ENCODE measurements at regions not wholly inside any gene's neighbourhood (a gene's known extent, or its start where the extent isn't known, plus 50 kb on each side); places are given as distances from the start of the nearest gene placed in this dataset.

GRCh38 chr6:33914645-33915044 lies 110.8 kb upstream of the MLN start:
- 49 to 56% methylated on average over 8 of the region's 8 CpGs for WGBS, 2 donors
- Histone ChIP-seq H3K4me3 (no peak overlapping the region), H3K27me3 (no peaks in the 10 kb centered on the region), H3K36me3 (no peaks in the 10 kb centered on the region), H3K4me1 (no peaks in the 10 kb centered on the region), H3K27ac (no peak overlapping the region), H3K9me3 (no peaks in the 10 kb centered on the region)
- TF ChIP-seq POLR2A (IDR thresholded peaks at IDR 0.05) = no peak
- no peak for TF ChIP-seq CTCF (IDR thresholded peaks at IDR 0.05)
- TF ChIP-seq EP300 (IDR thresholded peaks at IDR 0.05) = no peak
- DNase-seq (ENCODE audit: low spot score in 2 of 2) = no peak

DNA sequence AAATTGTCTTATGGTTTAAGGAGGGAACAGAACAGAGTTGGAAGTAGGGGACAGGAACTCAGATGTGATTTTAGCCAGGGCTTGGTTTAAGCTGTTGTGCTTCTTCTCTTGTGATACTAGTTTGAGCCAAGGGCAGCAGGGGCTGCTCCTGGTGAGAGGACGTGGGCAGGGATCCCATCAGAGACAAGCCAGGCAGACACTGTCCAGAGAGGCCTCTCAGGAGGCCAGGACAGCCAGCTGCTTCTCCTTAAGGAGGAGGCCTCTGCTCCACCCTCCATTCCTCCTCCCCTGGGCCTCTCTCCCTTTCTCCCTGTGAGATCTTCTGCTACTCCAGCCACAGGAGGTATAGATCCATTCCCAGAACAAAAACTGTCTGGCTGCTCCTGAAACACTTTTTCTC lies 108.4 kb upstream of the MLN start:
- Histone ChIP-seq H3K4me3 (no peak overlapping the region), H3K27me3 (no peaks in the 10 kb centered on the region), H3K4me1 (no peaks in the 10 kb centered on the region), H3K27ac (no peak overlapping the region), H3K9me3 (no peaks in the 10 kb centered on the region), H3K36me3 (no peaks in the 10 kb centered on the region)
- TF ChIP-seq POLR2A (IDR thresholded peaks at IDR 0.05) (no peak), CTCF (IDR thresholded peaks at IDR 0.05) (no peak), EP300 (IDR thresholded peaks at IDR 0.05) (no peak)
- DNase-seq (ENCODE audit: low spot score in 2 of 2) = no peak
- WGBS, 2 donors = 62 to 67% methylated on average over 1 of the region's 1 CpG

GRCh38 chr6:33911488-33911887 lies 107.7 kb upstream of the MLN start:
- no peaks in the 10 kb centered on the region for H3K27me3 ChIP-seq
- H3K4me1 ChIP-seq = no peaks in the 10 kb centered on the region
- H3K36me3 ChIP-seq = no peaks in the 10 kb centered on the region
- DNase-seq (ENCODE audit: low spot score in 2 of 2) = no peak
- TF ChIP-seq EP300 (IDR thresholded peaks at IDR 0.05) (no peak), POLR2A (IDR thresholded peaks at IDR 0.05) (no peak), CTCF (IDR thresholded peaks at IDR 0.05) (no peak)
- 86 to 87% methylated on average over 6 of the region's 6 CpGs for WGBS, 2 donors
- H3K4me3 ChIP-seq = no peak overlapping the region
- H3K27ac ChIP-seq = no peak overlapping the region
- no peaks in the 10 kb centered on the region for H3K9me3 ChIP-seq

GRCh38 chr6:33910594-33910993 lies 106.8 kb upstream of the MLN start:
- TF ChIP-seq EP300 (IDR thresholded peaks at IDR 0.05) (no peak), POLR2A (IDR thresholded peaks at IDR 0.05) (no peak)
- no peak for DNase-seq (ENCODE audit: low spot score in 2 of 2)
- WGBS, 2 donors = 82 to 88% methylated on average over 5 of the region's 5 CpGs
- no peaks in the 10 kb centered on the region for H3K27me3 ChIP-seq
- no peak overlapping the region for H3K27ac ChIP-seq
- H3K4me1 ChIP-seq = no peaks in the 10 kb centered on the region
- H3K9me3 ChIP-seq = no peaks in the 10 kb centered on the region
- H3K36me3 ChIP-seq = no peaks in the 10 kb centered on the region
- H3K4me3 ChIP-seq = no peak overlapping the region

DNA sequence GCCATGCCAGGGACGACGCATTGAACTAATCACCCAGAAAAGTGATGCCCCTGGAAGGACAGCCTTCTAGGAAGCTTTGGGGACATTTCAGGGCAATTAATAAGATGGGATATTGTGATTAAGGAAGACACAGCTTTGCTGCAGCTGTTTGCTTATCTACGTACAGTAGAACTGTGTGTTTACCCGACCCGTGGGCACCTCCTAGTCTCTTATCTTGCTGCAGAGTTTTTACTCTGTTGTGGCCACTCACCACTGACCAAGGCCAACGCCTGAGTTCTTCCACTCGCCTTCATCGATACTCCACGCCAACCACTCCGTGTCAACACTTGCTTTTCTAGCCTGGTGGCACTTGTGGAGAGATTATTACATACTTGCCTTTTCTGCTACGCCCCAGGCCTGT lies 105.9 kb upstream of the MLN start:
- no peak overlapping the region for H3K4me3 ChIP-seq
- no peak overlapping the region for H3K27ac ChIP-seq
- no peaks in the 10 kb centered on the region for H3K4me1 ChIP-seq
- no peaks in the 10 kb centered on the region for H3K9me3 ChIP-seq
- no peak for DNase-seq (ENCODE audit: low spot score in 2 of 2)
- no peaks in the 10 kb centered on the region for H3K27me3 ChIP-seq
- no peaks in the 10 kb centered on the region for H3K36me3 ChIP-seq
- TF ChIP-seq POLR2A (IDR thresholded peaks at IDR 0.05) (no peak), CTCF (IDR thresholded peaks at IDR 0.05) (no peak), EP300 (IDR thresholded peaks at IDR 0.05) (no peak)
- WGBS, 2 donors = 90 to 94% methylated on average over 11 of the region's 11 CpGs

DNA sequence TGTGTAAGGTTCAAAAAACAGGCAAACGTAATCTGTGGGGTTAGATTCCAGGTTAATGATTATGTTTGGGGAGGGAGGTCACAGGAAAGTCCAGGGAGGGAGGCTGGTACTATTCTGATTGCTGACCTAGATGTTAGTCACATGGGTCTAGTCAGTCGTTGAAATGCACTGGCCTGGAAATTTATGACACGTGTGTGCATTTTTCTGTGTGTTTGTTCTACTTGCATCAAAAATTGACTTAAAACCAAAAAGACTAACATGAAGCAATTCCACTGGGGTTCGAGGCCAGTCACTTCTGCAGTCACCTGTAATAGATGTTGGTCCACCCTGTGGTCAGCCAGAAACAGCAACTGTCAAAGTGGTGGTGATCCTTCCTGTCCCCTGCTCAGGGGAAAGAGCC lies 104.2 kb upstream of the MLN start:
- WGBS, 2 donors = 48 to 49% methylated on average over 4 of the region's 4 CpGs
- no peak for TF ChIP-seq POLR2A (IDR thresholded peaks at IDR 0.05)
- no peak for TF ChIP-seq CTCF (IDR thresholded peaks at IDR 0.05)
- TF ChIP-seq EP300 (IDR thresholded peaks at IDR 0.05) = no peak
- Histone ChIP-seq H3K27me3 (no peaks in the 10 kb centered on the region), H3K9me3 (no peaks in the 10 kb centered on the region), H3K36me3 (no peaks in the 10 kb centered on the region), H3K4me3 (no peak overlapping the region), H3K27ac (no peak overlapping the region), H3K4me1 (no peaks in the 10 kb centered on the region)
- no peak for DNase-seq (ENCODE audit: low spot score in 2 of 2)

Measured in tibial nerve (tissue), 4 donors.